ENCODE measurements at regions not wholly inside any gene's neighbourhood (a gene's known extent, or its start where the extent isn't known, plus 50 kb on each side); places are given as distances from the start of the nearest gene placed in this dataset.
"Not testable (repeated sequence)": the region's sequence is repeated elsewhere in the genome, so short reads cannot be mapped to it uniquely, and the experiment has no call there.

- H3K9me3 Mint-ChIP-seq; H3K4me1 Mint-ChIP-seq; POLR2A ChIA-PET; ATAC-seq (ENCODE audit: low read depth); H3K27me3 Mint-ChIP-seq; H3K27ac Mint-ChIP-seq; H3K4me3 Mint-ChIP-seq; H3K36me3 Mint-ChIP-seq; DNase-seq: not testable (repeated sequence)
Measured at GRCh38 chr4:72840166-72840565, 229.3 kb downstream of the COX18 start.

DNA sequence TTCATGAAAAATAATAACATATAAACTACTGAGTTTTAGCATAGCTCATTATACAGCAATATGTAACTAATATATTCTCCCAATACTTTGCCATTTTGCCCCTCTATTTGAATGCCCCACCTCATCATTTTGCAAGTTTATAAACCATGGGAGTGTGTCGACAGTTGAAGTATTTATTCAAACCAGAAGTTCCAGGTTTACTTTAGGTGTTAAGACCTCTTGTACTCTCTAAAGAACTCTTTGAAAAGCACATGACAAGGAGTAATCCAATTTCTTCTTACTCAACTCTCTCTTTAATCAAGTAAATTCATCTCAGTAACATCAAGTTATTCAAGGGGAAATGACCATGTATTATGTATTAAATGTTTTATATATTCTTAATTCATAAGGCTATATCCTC is 240.7 kb downstream of the COX18 start:
- POLR2A ChIA-PET = no interaction called here
- no peaks in the 10 kb centered on the region for H3K27me3 Mint-ChIP-seq
- H3K27ac Mint-ChIP-seq = no peak overlapping the region
- no peaks in the 10 kb centered on the region for H3K9me3 Mint-ChIP-seq
- ATAC-seq (ENCODE audit: low read depth) (no peak), DNase-seq (no peak)
- no peaks in the 10 kb centered on the region for H3K4me1 Mint-ChIP-seq
- H3K36me3 Mint-ChIP-seq = no peaks in the 10 kb centered on the region
- no peak overlapping the region for H3K4me3 Mint-ChIP-seq

DNA sequence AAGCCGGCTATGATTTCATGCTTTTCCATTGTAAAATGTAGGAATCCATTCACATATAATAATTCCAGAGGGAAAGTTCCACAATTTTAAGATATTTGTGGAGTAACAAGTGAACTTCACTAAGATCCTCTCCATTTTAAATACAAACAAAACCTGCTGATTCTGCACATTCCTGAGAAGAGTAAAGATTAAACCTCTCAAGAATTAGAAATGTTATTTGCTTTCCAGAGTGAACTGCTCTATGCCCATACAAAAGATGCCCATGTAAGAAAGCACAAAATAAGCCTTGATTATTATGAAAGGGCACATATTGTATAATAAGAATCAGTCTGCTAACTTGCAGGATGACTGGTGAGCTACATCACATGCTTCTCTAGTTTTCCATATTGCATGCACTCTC is 241.5 kb downstream of the COX18 start:
- Mint-ChIP-seq H3K4me1 (no peaks in the 10 kb centered on the region), H3K9me3 (no peaks in the 10 kb centered on the region), H3K36me3 (no peaks in the 10 kb centered on the region), H3K27me3 (no peaks in the 10 kb centered on the region), H3K27ac (no peak overlapping the region), H3K4me3 (no peak overlapping the region)
- DNase-seq (no peak), ATAC-seq (ENCODE audit: low read depth) (no peak)
- POLR2A ChIA-PET = no interaction called here

DNA sequence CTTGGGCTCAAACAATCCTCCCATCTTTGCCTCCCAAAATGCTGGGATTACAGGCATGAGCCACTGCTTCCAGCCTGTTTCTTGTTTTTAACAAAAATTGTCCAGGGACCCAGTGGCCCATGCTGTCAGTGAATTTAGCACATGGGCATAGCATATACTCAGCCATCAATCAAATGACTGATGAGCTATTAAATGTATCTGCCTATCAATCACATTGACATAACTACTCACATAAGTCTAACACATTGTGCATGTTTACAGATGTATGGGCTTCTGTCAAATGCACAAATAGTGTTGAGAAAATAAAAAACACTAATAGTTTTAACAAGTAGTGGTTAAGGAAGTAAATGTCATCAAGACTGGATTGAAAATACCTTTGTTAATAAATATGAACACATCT is 249.4 kb downstream of the COX18 start:
- Mint-ChIP-seq H3K27ac (no peak overlapping the region), H3K9me3 (no peaks in the 10 kb centered on the region), H3K27me3 (no peaks in the 10 kb centered on the region), H3K4me1 (no peaks in the 10 kb centered on the region), H3K36me3 (no peaks in the 10 kb centered on the region), H3K4me3 (no peak overlapping the region)
- POLR2A ChIA-PET = no interaction called here
- DNase-seq (no peak), ATAC-seq (ENCODE audit: low read depth) (no peak)

DNA sequence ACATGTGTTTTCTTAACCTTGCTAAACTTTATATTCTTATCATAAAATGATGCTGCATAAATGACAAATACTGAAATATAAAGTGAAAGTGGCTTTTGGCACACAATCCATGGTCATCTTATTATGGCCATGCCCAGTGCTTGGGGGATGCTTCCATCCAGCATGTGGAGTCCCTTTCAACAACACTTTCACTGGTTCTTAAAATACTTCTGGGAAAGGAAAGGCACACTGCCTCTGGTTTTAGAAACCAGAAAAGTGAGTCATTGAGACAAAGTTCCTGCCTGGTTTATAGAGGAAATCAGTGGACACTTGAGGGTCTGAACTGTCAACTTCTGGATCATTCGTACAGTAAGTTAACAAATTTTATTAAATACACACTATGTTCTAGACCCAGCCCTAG is 248.0 kb upstream of the ADAMTS3 start:
- ATAC-seq (ENCODE audit: low read depth) (no peak), DNase-seq (no peak)
- Mint-ChIP-seq H3K4me1 (no peaks in the 10 kb centered on the region), H3K36me3 (no peaks in the 10 kb centered on the region), H3K27ac (no peak overlapping the region), H3K27me3 (no peaks in the 10 kb centered on the region), H3K4me3 (no peak overlapping the region), H3K9me3 (no peaks in the 10 kb centered on the region)
- POLR2A ChIA-PET = no interaction called here

DNA sequence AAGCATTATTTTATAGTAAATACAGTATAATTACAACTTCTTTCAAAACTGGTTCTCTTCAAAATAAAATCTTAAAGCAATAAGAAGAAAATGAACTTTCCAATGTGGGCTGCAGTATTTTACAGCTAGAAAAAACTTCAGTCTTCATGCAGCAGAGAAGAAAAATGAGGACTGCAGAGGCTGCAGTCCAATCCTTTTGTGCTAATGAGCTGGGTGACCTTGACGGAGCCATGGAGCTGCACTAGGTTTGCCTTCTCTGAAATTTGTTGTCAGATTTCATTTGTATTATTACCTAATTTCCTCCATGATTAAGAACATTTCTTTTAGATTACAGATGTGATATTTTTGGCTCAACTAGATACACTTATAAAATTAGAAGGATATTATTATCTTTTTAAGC is 245.2 kb upstream of the ADAMTS3 start:
- POLR2A ChIA-PET = no interaction called here
- Mint-ChIP-seq H3K27me3 (no peaks in the 10 kb centered on the region), H3K36me3 (no peaks in the 10 kb centered on the region), H3K4me3 (no peak overlapping the region), H3K4me1 (no peaks in the 10 kb centered on the region), H3K27ac (no peak overlapping the region), H3K9me3 (no peaks in the 10 kb centered on the region)
- DNase-seq (no peak), ATAC-seq (ENCODE audit: low read depth) (no peak)

- H3K4me3 Mint-ChIP-seq = no peak overlapping the region
- no peak for ATAC-seq (ENCODE audit: low read depth)
- H3K36me3 Mint-ChIP-seq = no peaks in the 10 kb centered on the region
- POLR2A ChIA-PET = no interaction called here
- no peak for DNase-seq
- H3K27ac Mint-ChIP-seq = no peak overlapping the region
- H3K4me1 Mint-ChIP-seq = no peaks in the 10 kb centered on the region
- no peaks in the 10 kb centered on the region for H3K9me3 Mint-ChIP-seq
- no peaks in the 10 kb centered on the region for H3K27me3 Mint-ChIP-seq
Measured at GRCh38 chr4:72809208-72809607, 240.2 kb upstream of the ADAMTS3 start.

- Mint-ChIP-seq H3K27ac (no peak overlapping the region), H3K9me3 (no peaks in the 10 kb centered on the region), H3K27me3 (no peaks in the 10 kb centered on the region), H3K36me3 (no peaks in the 10 kb centered on the region), H3K4me3 (no peak overlapping the region), H3K4me1 (no peaks in the 10 kb centered on the region)
- DNase-seq = no peak
- POLR2A ChIA-PET = no interaction called here
- ATAC-seq (ENCODE audit: low read depth) = no peak
Measured at GRCh38 chr4:72805284-72805683, 236.3 kb upstream of the ADAMTS3 start.

GRCh38 chr4:72797486-72797885 is 228.5 kb upstream of the ADAMTS3 start:
- Mint-ChIP-seq H3K4me1 (no peaks in the 10 kb centered on the region), H3K27me3 (no peaks in the 10 kb centered on the region), H3K27ac (no peak overlapping the region), H3K36me3 (no peaks in the 10 kb centered on the region), H3K9me3 (peaks cover 5% of the 10 kb centered on the region), H3K4me3 (no peak overlapping the region)
- POLR2A ChIA-PET = no interaction called here
- no peak for ATAC-seq (ENCODE audit: low read depth)
- no peak for DNase-seq

- POLR2A ChIA-PET = no interaction called here
- no peak for ATAC-seq (ENCODE audit: low read depth)
- Mint-ChIP-seq H3K4me3 (no peak overlapping the region), H3K27me3 (no peaks in the 10 kb centered on the region), H3K27ac (no peak overlapping the region), H3K36me3 (no peaks in the 10 kb centered on the region), H3K4me1 (no peaks in the 10 kb centered on the region), H3K9me3 (no peaks in the 10 kb centered on the region)
- DNase-seq = no peak
Measured at GRCh38 chr4:72791054-72791453, 222.0 kb upstream of the ADAMTS3 start.

DNA sequence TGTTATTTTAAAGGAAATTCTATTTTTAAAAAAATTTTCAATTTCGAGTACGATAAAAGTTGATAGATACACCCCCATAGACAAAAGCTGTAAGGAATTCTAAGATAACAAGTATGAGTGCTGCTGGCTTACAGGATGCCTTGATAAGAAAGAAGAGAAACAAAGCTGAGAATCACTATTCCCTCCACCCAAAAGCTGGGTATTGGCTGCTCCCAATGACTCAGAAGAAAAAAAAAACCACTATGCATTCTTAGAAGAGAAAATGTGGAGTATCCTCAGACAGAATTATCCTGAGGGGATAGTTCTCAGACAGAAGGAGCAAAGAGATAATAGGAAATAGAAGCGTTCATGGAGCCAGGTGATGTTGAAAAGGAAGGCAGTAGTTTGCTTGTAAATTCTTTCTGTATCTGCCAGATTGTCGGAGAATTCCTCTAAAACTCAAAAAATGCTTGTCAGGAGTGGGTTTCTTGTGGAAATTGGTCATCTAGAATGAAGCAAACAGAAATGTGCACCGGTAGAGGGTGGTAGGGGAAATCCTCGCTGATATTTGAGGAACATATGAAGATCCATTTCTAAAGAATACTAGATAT is 217.5 kb upstream of the ADAMTS3 start:
- Mint-ChIP-seq H3K27ac (no peak overlapping the region), H3K4me1 (no peaks in the 10 kb centered on the region), H3K9me3 (no peaks in the 10 kb centered on the region), H3K4me3 (no peak overlapping the region), H3K27me3 (no peaks in the 10 kb centered on the region), H3K36me3 (no peaks in the 10 kb centered on the region)
- POLR2A ChIA-PET = no interaction called here
- ATAC-seq (ENCODE audit: low read depth) (no peak), DNase-seq (no peak)

DNA sequence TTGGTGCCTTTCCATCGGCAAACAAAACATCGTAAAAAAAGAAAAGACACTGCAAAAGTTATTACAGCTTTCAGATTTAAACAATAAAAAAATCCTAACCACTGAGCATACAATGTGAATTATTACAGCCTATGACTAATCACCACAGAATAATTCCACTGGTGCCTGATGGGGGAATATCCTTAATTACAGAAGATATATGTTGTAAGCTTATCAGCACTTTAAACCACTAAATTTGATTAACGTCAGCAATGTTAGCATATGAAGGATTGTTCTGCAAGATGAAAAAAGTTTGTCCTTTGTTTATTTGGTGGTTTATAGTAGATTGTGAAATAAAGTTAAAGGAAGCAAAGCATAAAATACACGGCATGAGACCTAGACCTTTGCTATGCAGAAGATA is 210.2 kb upstream of the ADAMTS3 start:
- POLR2A ChIA-PET = interaction anchor here (0.5 kb wide), 1 partner anchor 110 kb away, joined by 3 read pairs; no protein-coding TSS in a partner anchor
- Mint-ChIP-seq H3K4me1 (no peaks in the 10 kb centered on the region), H3K36me3 (no peaks in the 10 kb centered on the region), H3K27me3 (no peaks in the 10 kb centered on the region), H3K4me3 (no peak overlapping the region), H3K27ac (no peak overlapping the region), H3K9me3 (peaks cover 3% of the 10 kb centered on the region)
- ATAC-seq (ENCODE audit: low read depth) = no peak
- DNase-seq = no peak

DNA sequence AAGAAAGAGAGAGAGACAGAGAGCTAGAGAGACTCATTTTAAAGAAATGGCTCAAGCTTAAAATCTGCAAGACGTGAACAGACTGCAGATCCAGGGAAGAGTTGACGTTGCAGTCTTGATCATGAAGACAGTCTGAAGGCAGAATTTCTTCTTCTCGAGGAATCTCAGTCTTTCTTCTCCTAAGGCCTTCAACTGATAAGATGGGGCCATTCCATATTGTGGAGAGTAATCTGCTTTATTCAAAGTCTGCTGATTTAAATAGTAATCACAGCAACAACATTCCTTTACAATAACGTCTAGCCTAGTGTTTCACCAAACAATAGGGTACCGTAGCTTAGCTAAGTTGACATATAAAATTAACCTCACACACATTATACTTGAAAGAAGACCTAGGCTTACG is 208.4 kb upstream of the ADAMTS3 start:
- H3K4me3 Mint-ChIP-seq = no peak overlapping the region
- POLR2A ChIA-PET = no interaction called here
- no peaks in the 10 kb centered on the region for H3K4me1 Mint-ChIP-seq
- no peak for DNase-seq
- no peaks in the 10 kb centered on the region for H3K27me3 Mint-ChIP-seq
- peaks cover 3% of the 10 kb centered on the region for H3K9me3 Mint-ChIP-seq
- ATAC-seq (ENCODE audit: low read depth) = no peak
- H3K27ac Mint-ChIP-seq = no peak overlapping the region
- H3K36me3 Mint-ChIP-seq = no peaks in the 10 kb centered on the region

GRCh38 chr4:72770708-72771107 is 201.7 kb upstream of the ADAMTS3 start:
- no peak overlapping the region for H3K4me3 Mint-ChIP-seq
- ATAC-seq (ENCODE audit: low read depth) (no peak), DNase-seq (no peak)
- no peaks in the 10 kb centered on the region for H3K27me3 Mint-ChIP-seq
- no peaks in the 10 kb centered on the region for H3K4me1 Mint-ChIP-seq
- peaks cover 2% of the 10 kb centered on the region for H3K9me3 Mint-ChIP-seq
- H3K27ac Mint-ChIP-seq = no peak overlapping the region
- POLR2A ChIA-PET = no interaction called here
- no peaks in the 10 kb centered on the region for H3K36me3 Mint-ChIP-seq

GRCh38 chr4:72768364-72768763 is 199.3 kb upstream of the ADAMTS3 start:
- no peak for ATAC-seq (ENCODE audit: low read depth)
- no peak overlapping the region for H3K27ac Mint-ChIP-seq
- DNase-seq = no peak
- H3K27me3 Mint-ChIP-seq = no peaks in the 10 kb centered on the region
- POLR2A ChIA-PET = no interaction called here
- no peak overlapping the region for H3K4me3 Mint-ChIP-seq
- H3K36me3 Mint-ChIP-seq = no peaks in the 10 kb centered on the region
- peaks cover 2% of the 10 kb centered on the region for H3K9me3 Mint-ChIP-seq
- no peaks in the 10 kb centered on the region for H3K4me1 Mint-ChIP-seq
